HCT116 (cell line): ENCODE measurements at regions not wholly inside any gene's neighbourhood (a gene's known extent, or its start where the extent isn't known, plus 50 kb on each side); places are given as distances from the start of the nearest gene placed in this dataset.

Source experiments
- ATAC-seq: fragments of 200-7000 bp; cut with Tn5 transposase; 2 replicates; pipeline ENCODE4 v1.9.1; 2020; ENCODE audit warnings: mild to moderate bottlenecking, moderate library complexity
- BruUV-seq: library from RNA; stranded (reverse); fragments of 400-500 nt; replicated peaks from 2 replicates; lab custom pipeline; 2021; lab: Mats Ljungman, UMichigan
- CTCF ChIA-PET: fragments of 300-600 bp; sonication (Branson Sonifier 250); formaldehyde crosslinking; loops from one replicate; lab custom pipeline; 2021; ENCODE audit warnings: antibody characterized with exemption; lab: Charles Lee
- POLR2A ChIA-PET: fragments of 300-600, 350-600 bp; sonication (Branson Sonifier 250); formaldehyde crosslinking; loops from one replicate; lab custom pipeline; 2021; ENCODE audit warnings: antibody characterized with exemption; lab: Charles Lee
- RAD21 ChIA-PET, 2 experiments: fragments of 300-600 bp; sonication (Branson Sonifier 250); formaldehyde crosslinking; loops; one replicate each; lab custom pipeline; 2023; ENCODE audit warnings: low total read pairs in 2 of 2; ENCODE audit not compliant: uncharacterized antibody in 2 of 2, unreplicated experiment in 2 of 2, low non-redundant PET in 1 of 2; lab: Charles Lee
- DNase-seq: peaks from one replicate; pipeline ENCODE4 v3.0.0-alpha.2; 2010; ENCODE audit warnings: low read depth, low spot score
- H2AFZ ChIP-seq: fragments of 200-600 bp; shearing (Covaris generic), sonication (generic); 2 replicates; pipeline ENCODE4 v1.6.1; 2017; ENCODE audit warnings: low read depth, mixed run types, mixed read lengths, antibody characterized with exemption, low read length; ENCODE audit not compliant: poor library complexity, severe bottlenecking
- H3K27ac ChIP-seq: 2 replicates; pipeline ENCODE4 v1.5.1; 2012; ENCODE audit warnings: low read depth, low read length
- H3K27me3 ChIP-seq: fragments of 200-600 bp; sonication (generic); 2 replicates; pipeline ENCODE4 v1.6.1; 2016; ENCODE audit warnings: mixed run types, low read length, mixed read lengths; ENCODE audit not compliant: insufficient read depth
- H3K36me3 ChIP-seq, 2 experiments: fragments of 200-500 bp in 1 of 2; fragments of 200-600 bp in 1 of 2; sonication (Bioruptor generic) in 1 of 2; sonication (generic) in 1 of 2; 2 replicates each; pipeline versions ENCODE4 v1.5.1 to v1.6.1; 2014 to 2016; ENCODE audit warnings: low read length in 2 of 2, inconsistent platforms in 1 of 2, mixed read lengths in 1 of 2, mixed run types in 1 of 2; ENCODE audit not compliant: insufficient read depth in 2 of 2, control insufficient read depth in 1 of 2
- H3K4me1 ChIP-seq, 2 experiments: fragments of 200-600 bp in 1 of 2; sonication (generic) in 1 of 2; 2 replicates each; pipeline versions ENCODE4 v1.5.1 to v1.6.1; 2012 to 2017; ENCODE audit warnings: low read length in 2 of 2, inconsistent platforms in 1 of 2, mild to moderate bottlenecking in 1 of 2, mixed read lengths in 1 of 2, mixed run types in 1 of 2, moderate library complexity in 1 of 2; ENCODE audit not compliant: insufficient read depth in 2 of 2, control insufficient read depth in 1 of 2
- H3K4me2 ChIP-seq: fragments of 200-600 bp; sonication (generic); 2 replicates; pipeline ENCODE4 v1.6.1; 2017; ENCODE audit warnings: mixed run types, low read length, mixed read lengths
- H3K4me3 ChIP-seq, 2 experiments: fragments of 200-600 bp in 1 of 2; sonication (generic) in 1 of 2; replicated peaks in 1 of 2; 2 replicates each; pipeline ENCODE4 v1.5.1; 2011 to 2016; ENCODE audit warnings: low read length in 2 of 2, control low read depth in 1 of 2, low read depth in 1 of 2, mild to moderate bottlenecking in 1 of 2, mixed read lengths in 1 of 2, mixed run types in 1 of 2
- H3K79me2 ChIP-seq: fragments of 200-600 bp; sonication (generic); 2 replicates; pipeline ENCODE4 v1.6.1; 2017; ENCODE audit warnings: mild to moderate bottlenecking, mixed run types, low read length, moderate library complexity, mixed read lengths; ENCODE audit not compliant: insufficient read depth
- H3K9ac ChIP-seq: fragments of 200-600 bp; sonication (generic); 2 replicates; pipeline ENCODE4 v1.6.1; 2016; ENCODE audit warnings: low read length, mixed read lengths
- H3K9me2 ChIP-seq: fragments of 200-600 bp; sonication (generic), shearing (Covaris generic); 2 replicates; pipeline ENCODE4 v1.6.1; 2017; ENCODE audit warnings: mixed run types, mild to moderate bottlenecking, moderate library complexity; ENCODE audit not compliant: insufficient read depth
- H3K9me3 ChIP-seq, 2 experiments: fragments of 200-500 bp in 1 of 2; fragments of 200-600 bp in 1 of 2; sonication (Bioruptor generic) in 1 of 2; sonication (generic) in 1 of 2; 2 replicates each; pipeline ENCODE4 v1.6.1; 2014 to 2017; ENCODE audit warnings: low read length in 2 of 2, mixed read lengths in 2 of 2, inconsistent platforms in 1 of 2, low read depth in 1 of 2, mild to moderate bottlenecking in 1 of 2, mixed run types in 1 of 2, moderate library complexity in 1 of 2; ENCODE audit not compliant: control insufficient read depth in 1 of 2, insufficient read depth in 1 of 2
- H4K20me1 ChIP-seq: fragments of 200-600 bp; sonication (generic), shearing (Covaris generic); 2 replicates; pipeline ENCODE4 v1.6.1; 2017; ENCODE audit warnings: mixed run types, mild to moderate bottlenecking, moderate library complexity; ENCODE audit not compliant: insufficient read depth
- ATF3 ChIP-seq: IDR thresholded peaks from 2 replicates; pipeline ENCODE4 v1.6.1; 2012
- CEBPB ChIP-seq: IDR thresholded peaks from 2 replicates; pipeline ENCODE4 v1.6.1; 2012; ENCODE audit warnings: low read depth
- CTCF ChIP-seq, 3 experiments: fragments of 200-600 bp in 1 of 3; sonication (generic) in 1 of 3; IDR thresholded peaks in 2 of 3; conservative IDR thresholded peaks in 1 of 3; 2 replicates each; pipeline ENCODE4 v1.5.1; 2012 to 2017; ENCODE audit warnings: low read depth in 2 of 3, low read length in 2 of 3, antibody characterized with exemption in 1 of 3, borderline replicate concordance in 1 of 3, control low read depth in 1 of 3, mild to moderate bottlenecking in 1 of 3, mixed read lengths in 1 of 3, mixed run types in 1 of 3, moderate library complexity in 1 of 3; ENCODE audit not compliant: insufficient read depth in 1 of 3
- ELF1 ChIP-seq: IDR thresholded peaks from 2 replicates; pipeline ENCODE4 v1.6.1; 2012; ENCODE audit warnings: low read depth, borderline replicate concordance
- EZH2 ChIP-seq: fragments of 200-600 bp; sonication (generic); IDR thresholded peaks from 2 replicates; pipeline ENCODE4 v1.6.1; 2017; ENCODE audit warnings: antibody characterized with exemption, mixed run types
- FOSL1 ChIP-seq: IDR thresholded peaks from 2 replicates; pipeline ENCODE4 v1.6.1; 2012; ENCODE audit warnings: low read depth
- POLR2AphosphoS5 ChIP-seq: IDR thresholded peaks from 2 replicates; pipeline ENCODE4 v1.6.1; 2011; ENCODE audit warnings: mild to moderate bottlenecking, low read depth, low read length, moderate library complexity
- REST ChIP-seq: IDR thresholded peaks from 2 replicates; pipeline ENCODE4 v1.6.1; 2012; ENCODE audit warnings: low read depth
- intact Hi-C: fragments of 100-400 bp; cut with micrococcal nuclease; formaldehyde crosslinking; loops from 2 replicates; pipeline ENCODE4 v1.10.0; 2022

GRCh38 chr21:35511696-35512162 is 462.6 kb upstream of the RUNX1 start:
- ChIA-PET RAD21 (no interaction called here), POLR2A (no interaction called here)
- H3K4me2 ChIP-seq = no peak overlapping the region

More at GRCh38 chr21:35511696-35512162, 462.6 kb upstream of the RUNX1 start:
- BruUV-seq = no TSS peak
- Histone ChIP-seq H3K4me1 (peaks cover 0 to 5% of the 10 kb centered on the region in 2 experiments; a peak in 1 of 4 replicates), H3K9me2 (no peaks in the 10 kb centered on the region), H2AFZ (no peak overlapping the region), H3K9me3 (no peaks in the 10 kb centered on the region), H3K27ac (no peak overlapping the region), H3K9ac (no peak overlapping the region), H3K36me3 (no peaks in the 10 kb centered on the region), H3K79me2 (no peaks in the 10 kb centered on the region), H3K27me3 (no peaks in the 10 kb centered on the region), H3K4me3 (no peak overlapping the region), H4K20me1 (no peaks in the 10 kb centered on the region)
- ATAC-seq = no peak
- intact Hi-C loops = no loop called here
- CTCF ChIA-PET = no interaction called here
- TF ChIP-seq CTCF (IDR thresholded peaks at IDR 0.05 in 2 of 3, conservative IDR thresholded peaks at IDR 0.05 in 1 of 3; ENCODE audit: borderline replicate concordance in 1 of 3, insufficient read depth in 1 of 3, low read depth in 2 of 3, low read length in 2 of 3) = no peak
- no peak for TF ChIP-seq CEBPB
- TF ChIP-seq ELF1 = no peak
- no peak for TF ChIP-seq POLR2AphosphoS5
- no peak for TF ChIP-seq REST
- TF ChIP-seq FOSL1 = no peak
- TF ChIP-seq ATF3 = no peak
- TF ChIP-seq EZH2 = no peak
- DNase-seq = no peak
